Lung (tissue), 11 donors: ENCODE measurements at regions not wholly inside any gene's neighbourhood (a gene's known extent, or its start where the extent isn't known, plus 50 kb on each side); places are given as distances from the start of the nearest gene placed in this dataset.

Source experiments
- ATAC-seq: fragments of 200-7000 bp; cut with Tn5 transposase; one replicate; pipeline ENCODE4 v1.9.1; 2020; ENCODE audit warnings: moderate number of reproducible peaks; ENCODE audit not compliant: insufficient read depth, low FRiP score
- DNase-seq, 3 donors: peaks; one replicate each; pipeline ENCODE4 v3.0.0-alpha.2; 2013 to 2017
- H3K27ac ChIP-seq, 2 donors: one replicate each; pipeline ENCODE4 v1.5.1; 2013; ENCODE audit warnings: mild to moderate bottlenecking in 2 of 2, moderate library complexity in 2 of 2, control low read depth in 1 of 2, inconsistent platforms in 1 of 2, low read depth in 1 of 2, low read length in 1 of 2
- H3K27me3 ChIP-seq, 3 donors: one replicate each; pipeline ENCODE4 v1.5.1; 2013; ENCODE audit warnings: low read length in 2 of 3; ENCODE audit not compliant: control insufficient read depth in 3 of 3, insufficient read depth in 3 of 3
- H3K36me3 ChIP-seq, 4 donors: one replicate each; pipeline ENCODE4 v1.5.1; 2013; ENCODE audit warnings: low read length in 4 of 4, mild to moderate bottlenecking in 1 of 4, moderate library complexity in 1 of 4; ENCODE audit not compliant: control insufficient read depth in 4 of 4, insufficient read depth in 4 of 4
- H3K4me1 ChIP-seq, 5 donors: one replicate each; pipeline ENCODE4 v1.5.1; 2013; ENCODE audit warnings: low read length in 5 of 5, mild to moderate bottlenecking in 2 of 5, moderate library complexity in 1 of 5; ENCODE audit not compliant: control insufficient read depth in 5 of 5, insufficient read depth in 5 of 5
- H3K4me3 ChIP-seq: one replicate; pipeline ENCODE4 v1.5.1; 2013; ENCODE audit warnings: mild to moderate bottlenecking, control low read depth, moderate library complexity
- H3K9ac ChIP-seq, 2 donors: one replicate each; pipeline ENCODE4 v1.5.1; 2013; ENCODE audit warnings: low read length in 2 of 2, control low read depth in 1 of 2; ENCODE audit not compliant: insufficient read depth in 1 of 2
- H3K9me3 ChIP-seq, 4 donors: one replicate each; pipeline ENCODE4 v1.5.1; 2013; ENCODE audit warnings: low read length in 3 of 4, mild to moderate bottlenecking in 1 of 4, moderate library complexity in 1 of 4; ENCODE audit not compliant: control insufficient read depth in 4 of 4, insufficient read depth in 3 of 4
- WGBS, 2 donors: extraction: QIAGEN DNeasy Blood & Tissue Kit; methylation state at CpG; one replicate each; pipeline ENCODE4 v1.1.7; 2013; 5-methylcytosine and 5-hydroxymethylcytosine counted together
- TF ChIP-seq, protein P1 (sequence below): IDR thresholded peaks from 2 replicates; pipeline ENCODE4 v1.5.1; 2012; ENCODE audit warnings: mild to moderate bottlenecking; ENCODE audit errors: control extremely low read depth, extremely low read depth
- donor health status: control.
- donor health status: control.
- donor health status: Bipolar disorder and iron deficiency.
- donor health status: healthy.
- donor health status: DM: yes; HTN: yes; CAD: no.

DNA sequence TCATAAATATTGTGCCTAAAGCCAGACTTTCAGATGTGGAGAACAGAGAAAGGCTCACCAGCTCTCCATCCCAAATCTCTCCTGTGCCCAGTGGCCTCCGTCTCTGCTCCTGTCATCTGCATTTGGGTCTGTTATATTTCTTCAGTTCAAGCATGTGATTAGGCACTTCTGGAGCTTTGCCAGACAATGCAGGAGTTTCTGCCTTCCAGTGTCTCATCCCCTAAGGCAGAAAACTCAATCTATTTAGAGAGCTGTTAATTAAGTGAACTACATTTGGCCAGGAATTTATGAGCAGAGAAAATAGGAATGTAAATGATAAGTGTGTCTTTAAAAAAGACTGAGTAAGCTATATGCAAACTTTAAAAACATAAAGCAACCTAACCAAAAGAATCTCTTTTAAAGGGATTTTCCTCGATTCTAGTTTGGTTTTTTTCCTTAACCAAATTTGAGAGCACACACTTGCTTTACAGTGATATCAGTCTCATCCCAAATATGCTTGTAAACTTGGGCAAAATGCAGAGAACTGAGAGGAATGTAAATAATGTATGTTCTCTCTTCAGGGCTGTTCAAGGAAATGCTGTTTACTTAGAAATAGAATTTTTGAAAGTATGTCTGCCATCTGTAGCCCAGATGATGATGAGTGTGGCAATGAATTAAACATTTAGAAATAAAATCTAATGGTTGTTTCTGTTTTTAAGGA is 113.9 kb downstream of the ELOVL4 start:
- DNase-seq (peak; percentile 22 to 44 (median 33)), ATAC-seq (no peak)
- TF ChIP-seq, protein P1, sequence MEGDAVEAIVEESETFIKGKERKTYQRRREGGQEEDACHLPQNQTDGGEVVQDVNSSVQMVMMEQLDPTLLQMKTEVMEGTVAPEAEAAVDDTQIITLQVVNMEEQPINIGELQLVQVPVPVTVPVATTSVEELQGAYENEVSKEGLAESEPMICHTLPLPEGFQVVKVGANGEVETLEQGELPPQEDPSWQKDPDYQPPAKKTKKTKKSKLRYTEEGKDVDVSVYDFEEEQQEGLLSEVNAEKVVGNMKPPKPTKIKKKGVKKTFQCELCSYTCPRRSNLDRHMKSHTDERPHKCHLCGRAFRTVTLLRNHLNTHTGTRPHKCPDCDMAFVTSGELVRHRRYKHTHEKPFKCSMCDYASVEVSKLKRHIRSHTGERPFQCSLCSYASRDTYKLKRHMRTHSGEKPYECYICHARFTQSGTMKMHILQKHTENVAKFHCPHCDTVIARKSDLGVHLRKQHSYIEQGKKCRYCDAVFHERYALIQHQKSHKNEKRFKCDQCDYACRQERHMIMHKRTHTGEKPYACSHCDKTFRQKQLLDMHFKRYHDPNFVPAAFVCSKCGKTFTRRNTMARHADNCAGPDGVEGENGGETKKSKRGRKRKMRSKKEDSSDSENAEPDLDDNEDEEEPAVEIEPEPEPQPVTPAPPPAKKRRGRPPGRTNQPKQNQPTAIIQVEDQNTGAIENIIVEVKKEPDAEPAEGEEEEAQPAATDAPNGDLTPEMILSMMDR: no peak
- H3K27me3 ChIP-seq: no peaks in the 10 kb centered on the region
- peaks cover 0 to 2% (median 0%) of the 10 kb centered on the region in 4 donors for H3K9me3 ChIP-seq
- no peak overlapping the region for H3K27ac ChIP-seq
- H3K4me3 ChIP-seq: no peak overlapping the region
- 30 to 60% methylated on average over 2 of the region's 2 CpGs for WGBS, 2 donors
- H3K4me1 ChIP-seq: peaks cover 0 to 14% (median 0%) of the 10 kb centered on the region in 5 donors
- H3K36me3 ChIP-seq: no peaks in the 10 kb centered on the region
- H3K9ac ChIP-seq: peak overlapping the region in 1 of 2 donors; percentile 1

DNA sequence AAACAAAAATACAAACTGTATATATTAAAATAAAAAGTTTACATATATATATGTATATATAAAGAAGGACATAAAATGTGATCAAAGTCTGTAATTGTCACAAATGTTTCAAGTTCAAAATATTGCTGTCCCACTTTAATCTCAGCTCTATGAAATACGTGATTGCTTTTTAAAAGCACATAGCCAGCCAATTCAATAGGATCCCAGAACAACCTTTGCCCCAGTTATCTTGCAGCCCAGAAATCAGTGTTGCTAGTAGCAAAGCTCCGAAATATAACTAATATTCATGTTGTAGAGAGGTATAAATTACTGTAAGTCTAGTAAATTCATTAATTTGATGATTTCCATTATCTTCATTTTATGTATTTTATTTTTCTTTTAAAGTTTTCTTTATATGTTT is 114.6 kb downstream of the ELOVL4 start:
- peaks cover 0 to 14% (median 0%) of the 10 kb centered on the region in 5 donors for H3K4me1 ChIP-seq
- whole genome bisulfite sequencing, 2 donors: 78 to 80% methylated on average over 2 of the region's 2 CpGs
- H3K27me3 ChIP-seq: no peaks in the 10 kb centered on the region
- H3K9ac ChIP-seq: no peak overlapping the region
- H3K36me3 ChIP-seq: no peaks in the 10 kb centered on the region
- no peak overlapping the region for H3K27ac ChIP-seq
- DNase-seq (peak in 2 of 3 donors; percentile 6 to 11), ATAC-seq (no peak)
- TF ChIP-seq, protein P1: no peak
- peaks cover 0 to 2% (median 0%) of the 10 kb centered on the region in 4 donors for H3K9me3 ChIP-seq
- H3K4me3 ChIP-seq: no peak overlapping the region

DNA sequence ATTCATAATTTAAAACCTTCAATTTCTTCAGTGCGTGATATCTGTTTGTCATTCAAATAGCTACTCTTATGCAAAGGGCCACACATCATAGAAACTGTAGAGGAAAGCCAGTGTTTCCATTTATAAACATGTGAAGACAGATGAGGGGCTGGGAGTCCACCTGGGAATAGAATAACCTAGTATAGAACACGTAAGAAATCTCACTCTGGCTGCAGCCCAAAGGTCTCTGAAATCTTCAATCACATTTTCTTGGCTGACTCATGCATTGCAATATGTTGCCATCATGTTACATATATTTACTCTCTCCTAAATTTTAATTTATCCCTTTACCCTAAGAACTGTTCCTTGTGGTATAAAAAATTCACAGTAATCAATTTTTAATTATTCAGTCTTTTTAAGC is 123.2 kb downstream of the ELOVL4 start:
- DNase-seq (no peak), ATAC-seq (no peak)
- TF ChIP-seq, protein P1: no peak
- no peaks in the 10 kb centered on the region for H3K36me3 ChIP-seq
- H3K4me3 ChIP-seq: no peak overlapping the region
- H3K9ac ChIP-seq: no peak overlapping the region
- WGBS, 2 donors: 64 to 87% methylated on average over 2 of the region's 2 CpGs
- no peaks in the 10 kb centered on the region for H3K27me3 ChIP-seq
- no peaks in the 10 kb centered on the region for H3K9me3 ChIP-seq
- no peak overlapping the region for H3K27ac ChIP-seq
- H3K4me1 ChIP-seq: no peaks in the 10 kb centered on the region

DNA sequence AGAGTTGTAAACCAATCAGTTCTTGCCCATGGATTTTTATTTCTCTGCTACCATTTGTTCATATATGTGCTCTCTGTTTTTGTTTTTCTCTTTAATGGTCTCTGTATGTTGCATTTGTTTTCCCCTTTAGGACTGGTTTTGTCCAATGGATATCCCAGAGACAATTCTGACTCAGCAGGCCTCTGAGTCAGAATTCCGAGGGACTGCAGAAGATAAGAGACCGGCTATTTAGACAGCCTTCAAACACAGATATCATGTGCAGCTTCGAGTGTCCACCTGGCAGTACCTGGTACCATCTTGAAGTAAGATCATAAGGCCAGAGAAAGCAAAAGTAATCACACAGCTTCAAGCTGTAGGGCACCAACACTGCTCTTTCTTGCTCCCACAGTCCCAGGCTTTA is 125.5 kb downstream of the ELOVL4 start:
- TF ChIP-seq, protein P1: no peak
- Histone ChIP-seq H3K9ac (no peak overlapping the region), H3K27me3 (no peaks in the 10 kb centered on the region), H3K4me3 (no peak overlapping the region), H3K4me1 (no peaks in the 10 kb centered on the region), H3K27ac (no peak overlapping the region), H3K36me3 (no peaks in the 10 kb centered on the region), H3K9me3 (no peaks in the 10 kb centered on the region)
- DNase-seq (no peak), ATAC-seq (no peak)
- WGBS, 2 donors: 74 to 82% methylated on average over 3 of the region's 3 CpGs
